ENCODE measurements at regions not wholly inside any gene's neighbourhood (a gene's known extent, or its start where the extent isn't known, plus 50 kb on each side); places are given as distances from the start of the nearest gene placed in this dataset.

GRCh38 chr15:99909592-99910295 is 176.5 kb upstream of the LYSMD4 start:
- TF ChIP-seq CTCF (IDR thresholded peaks at IDR 0.05; ENCODE audit: insufficient read depth, low read length) (no peak), SPI1 (IDR thresholded peaks at IDR 0.05; ENCODE audit: borderline replicate concordance, low read depth) (no peak)

All from HL-60 (cell line).